ENCODE measurements at regions not wholly inside any gene's neighbourhood (a gene's known extent, or its start where the extent isn't known, plus 50 kb on each side); places are given as distances from the start of the nearest gene placed in this dataset.

- in situ Hi-C loops (cut with HindIII; ENCODE audit: low sequenced_read_pairs): no loop called here
These were observed 168.1 kb downstream of the ZBTB18 start for GRCh38 chr1:244219149-244219548.

DNA sequence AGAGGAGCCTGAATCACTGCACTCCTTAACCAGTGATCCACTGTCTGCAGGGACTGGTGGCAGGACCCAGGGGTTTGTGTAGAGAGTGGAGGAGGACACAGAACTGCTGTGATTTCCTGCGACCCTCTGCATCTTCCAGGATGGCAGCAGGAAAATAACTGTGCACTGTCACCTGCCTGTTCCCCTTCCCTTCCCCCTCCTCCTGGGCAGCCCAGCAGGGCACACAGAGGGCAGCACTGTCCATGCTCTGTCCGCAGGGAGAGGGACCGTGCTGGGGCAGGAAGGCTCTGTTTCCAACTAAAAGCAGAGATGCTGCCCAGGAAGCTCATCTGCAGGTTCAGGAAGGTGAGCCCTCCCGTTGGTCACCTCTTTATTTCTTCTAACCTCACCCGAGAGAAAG, 168.7 kb downstream of the ZBTB18 start:
- in situ Hi-C loops (cut with HindIII; ENCODE audit: low sequenced_read_pairs): no loop called here

- in situ Hi-C loops (cut with HindIII; ENCODE audit: low sequenced_read_pairs): no loop called here
These were observed 169.3 kb downstream of the ZBTB18 start for GRCh38 chr1:244220410-244220809.

DNA sequence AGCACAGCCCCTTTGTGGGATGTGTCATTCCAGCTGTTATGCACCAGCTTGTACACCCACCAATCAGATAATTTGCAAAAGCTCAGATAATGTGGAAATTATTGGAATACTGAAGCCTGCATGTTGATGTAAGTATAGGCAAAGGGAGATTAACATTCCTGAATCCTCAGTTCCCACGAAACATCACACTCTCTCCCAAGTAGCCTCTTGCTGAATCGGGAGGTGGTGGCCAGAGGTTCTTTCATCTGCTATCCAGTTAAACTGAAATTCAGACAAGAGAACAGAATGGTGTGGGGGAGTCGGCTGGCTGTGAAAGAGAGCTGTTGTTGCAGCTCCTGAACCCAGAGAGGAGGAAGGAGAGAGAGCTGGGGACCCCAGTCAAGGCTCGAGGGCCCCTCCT, 170.9 kb downstream of the ZBTB18 start:
- in situ Hi-C loops (cut with HindIII; ENCODE audit: low sequenced_read_pairs): no loop called here

DNA sequence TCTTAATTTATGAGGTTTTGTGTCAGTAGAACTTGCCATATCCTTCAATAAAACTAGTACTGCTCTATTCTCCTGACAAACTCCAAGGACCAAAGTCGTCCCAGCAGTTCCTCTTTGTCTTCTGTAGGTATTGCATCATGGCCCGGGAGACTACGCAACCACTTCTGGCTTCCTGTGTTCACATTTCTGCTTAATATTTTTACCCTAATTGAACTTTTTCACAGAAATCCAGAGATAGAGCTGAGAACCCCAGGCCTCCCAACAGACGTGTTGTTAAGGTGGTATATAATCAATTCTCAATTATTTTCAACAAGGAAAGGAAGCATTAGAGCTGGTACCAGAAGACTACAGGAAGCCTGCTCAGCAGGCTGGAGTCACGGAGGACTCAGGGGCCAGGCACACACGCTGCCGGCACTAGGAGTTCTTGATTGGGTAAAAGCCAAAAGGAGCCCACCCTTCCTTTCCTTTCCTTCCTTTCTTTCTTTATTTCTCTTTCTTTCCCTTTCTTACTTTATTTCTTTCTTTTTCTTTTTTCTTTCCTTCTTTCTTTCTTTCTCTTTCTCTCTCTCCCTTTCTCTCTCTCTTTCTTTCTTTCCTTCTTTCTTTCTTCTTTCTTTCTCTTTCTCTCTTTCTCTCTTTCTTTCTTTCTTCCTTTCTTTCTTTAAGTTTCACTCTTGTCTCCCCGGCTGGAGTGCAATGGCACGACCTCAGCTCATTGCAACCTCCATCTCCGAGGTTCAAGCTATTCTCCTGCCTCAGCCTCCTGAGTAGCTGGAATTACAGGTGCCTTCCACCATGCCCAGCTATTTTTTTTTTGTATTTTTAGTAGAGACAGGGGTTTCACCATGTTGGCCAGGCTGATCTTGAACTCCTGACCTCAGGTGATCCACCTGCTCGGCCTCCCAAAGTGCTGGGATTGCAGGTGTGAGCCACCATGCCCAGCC, 173.7 kb downstream of the ZBTB18 start:
- in situ Hi-C loops (cut with HindIII; ENCODE audit: low sequenced_read_pairs): no loop called here

DNA sequence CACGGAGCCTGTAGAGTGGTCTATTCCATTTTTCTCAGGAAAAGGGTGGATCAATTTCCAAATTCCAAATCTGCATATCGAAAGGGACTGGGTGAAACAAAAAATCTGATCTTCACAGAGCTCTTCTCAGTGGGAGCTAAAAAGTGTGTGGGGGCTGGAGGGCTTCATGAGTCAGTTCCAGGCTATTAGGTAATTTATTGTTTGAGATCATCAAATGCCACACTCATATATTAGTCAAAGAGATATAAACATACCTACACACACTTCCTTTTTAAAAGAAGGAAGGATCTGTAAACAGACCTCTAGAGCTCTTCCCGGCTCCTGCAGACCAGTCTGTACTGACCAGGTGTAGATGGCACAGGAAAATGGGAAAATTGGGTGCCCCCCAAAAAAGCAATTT, 175.4 kb downstream of the ZBTB18 start:
- in situ Hi-C loops (cut with HindIII; ENCODE audit: low sequenced_read_pairs): no loop called here

GRCh38 chr1:244230470-244230869, 179.4 kb downstream of the ZBTB18 start:
- in situ Hi-C loops (cut with HindIII; ENCODE audit: low sequenced_read_pairs): no loop called here

DNA sequence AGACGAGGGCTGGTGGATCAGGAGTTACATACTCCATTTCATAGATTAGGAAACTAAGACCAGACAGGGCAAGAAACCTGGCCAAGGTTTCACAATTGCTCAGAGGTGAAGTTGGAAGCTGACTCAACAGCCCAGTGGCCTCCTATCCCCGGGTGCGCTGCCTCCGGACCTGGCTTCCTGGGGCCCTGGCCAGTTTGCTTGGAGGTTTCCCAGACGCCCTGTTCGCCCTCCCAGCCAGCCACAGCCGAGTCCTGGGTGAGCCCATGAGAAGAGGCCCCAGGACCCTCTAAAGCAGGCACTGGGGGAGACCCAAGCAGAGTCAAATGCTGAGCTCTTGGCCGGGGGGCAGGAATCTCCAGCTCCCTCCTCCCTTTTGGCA, 180.1 kb downstream of the ZBTB18 start:
- in situ Hi-C loops (cut with HindIII; ENCODE audit: low sequenced_read_pairs): no loop called here

DNA sequence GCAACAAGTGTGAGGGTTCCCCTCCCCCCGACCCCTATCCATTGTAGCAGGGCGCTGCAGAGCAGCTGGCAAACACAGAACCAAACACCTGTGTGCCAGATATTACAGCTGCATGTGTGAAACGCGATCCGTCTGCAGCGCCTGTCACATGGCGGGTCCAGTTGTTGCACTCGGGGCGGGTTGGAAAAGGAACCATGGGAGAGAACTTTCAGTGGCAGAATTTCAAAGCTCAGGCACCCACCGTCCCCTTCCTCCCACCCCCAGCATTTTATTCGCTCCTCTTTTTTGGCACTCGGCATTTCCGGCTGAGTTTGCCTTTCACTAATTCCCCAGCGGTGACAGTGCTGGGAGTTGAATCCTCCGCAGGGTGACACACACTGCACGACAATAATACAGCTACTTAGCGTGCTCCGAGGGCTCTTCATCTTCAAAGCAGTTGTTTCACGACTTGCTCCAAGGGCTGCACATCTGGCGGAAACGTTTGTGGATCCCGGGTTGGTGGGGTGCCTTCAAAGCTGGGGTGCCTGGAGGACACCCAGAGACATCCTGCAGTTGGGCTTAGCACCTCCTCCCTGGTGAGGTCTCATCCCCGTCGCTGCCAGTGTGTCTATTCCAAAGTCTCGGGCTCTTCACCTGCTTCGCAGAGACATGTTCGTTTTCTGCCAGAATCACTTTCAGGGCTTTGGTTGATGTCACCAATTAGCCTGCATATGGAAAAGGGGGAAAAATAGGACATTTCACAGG, 180.7 kb downstream of the ZBTB18 start:
- in situ Hi-C loops (cut with HindIII; ENCODE audit: low sequenced_read_pairs): no loop called here

- in situ Hi-C loops (cut with HindIII; ENCODE audit: low sequenced_read_pairs): no loop called here
These were observed 183.0 kb downstream of the ZBTB18 start for GRCh38 chr1:244234009-244234643.

DNA sequence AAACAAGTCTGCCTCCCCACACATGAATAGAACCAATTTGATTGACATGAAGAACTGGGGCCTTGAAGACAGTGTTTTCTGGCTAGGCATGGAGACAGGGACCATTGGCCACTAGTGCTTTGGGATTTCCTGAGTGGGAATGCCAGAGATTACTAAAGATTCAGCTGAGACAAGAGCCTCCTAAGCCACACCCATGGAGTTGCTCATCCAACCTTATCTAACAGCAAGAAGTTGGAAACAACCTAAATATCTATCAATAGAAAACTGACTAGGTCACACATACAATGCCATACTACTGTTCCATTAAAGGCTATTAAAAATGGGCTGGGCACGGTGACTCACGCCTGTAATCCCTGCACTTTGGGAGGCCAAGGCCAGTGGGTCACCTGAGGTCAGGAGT, 184.1 kb downstream of the ZBTB18 start:
- in situ Hi-C loops (cut with HindIII; ENCODE audit: low sequenced_read_pairs): no loop called here

GRCh38 chr1:244236101-244236500, 185.0 kb downstream of the ZBTB18 start:
- in situ Hi-C loops (cut with HindIII; ENCODE audit: low sequenced_read_pairs): no loop called here

DNA sequence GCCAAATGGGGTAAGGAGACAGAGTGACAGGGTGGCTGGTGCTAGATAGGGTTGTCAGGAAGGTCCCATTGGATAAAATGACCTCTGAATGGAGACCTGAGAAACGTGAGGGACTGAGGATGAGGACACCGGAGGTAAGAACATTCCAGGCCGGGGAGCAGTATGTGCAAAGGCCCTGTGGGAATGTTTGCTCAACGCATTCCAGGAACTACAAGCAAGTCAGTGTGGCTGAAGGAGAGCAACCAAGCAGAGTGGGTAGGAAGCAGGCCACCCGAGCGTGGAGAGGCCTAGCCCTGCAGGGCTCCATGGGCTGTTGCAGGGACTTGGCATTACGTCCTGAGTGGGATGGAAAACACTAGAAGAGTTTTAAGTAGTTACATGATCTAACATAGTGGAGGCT, 185.6 kb downstream of the ZBTB18 start:
- in situ Hi-C loops (cut with HindIII; ENCODE audit: low sequenced_read_pairs): no loop called here

- in situ Hi-C loops (cut with HindIII; ENCODE audit: low sequenced_read_pairs): no loop called here
These were observed 186.4 kb downstream of the ZBTB18 start for GRCh38 chr1:244237445-244237844.

DNA sequence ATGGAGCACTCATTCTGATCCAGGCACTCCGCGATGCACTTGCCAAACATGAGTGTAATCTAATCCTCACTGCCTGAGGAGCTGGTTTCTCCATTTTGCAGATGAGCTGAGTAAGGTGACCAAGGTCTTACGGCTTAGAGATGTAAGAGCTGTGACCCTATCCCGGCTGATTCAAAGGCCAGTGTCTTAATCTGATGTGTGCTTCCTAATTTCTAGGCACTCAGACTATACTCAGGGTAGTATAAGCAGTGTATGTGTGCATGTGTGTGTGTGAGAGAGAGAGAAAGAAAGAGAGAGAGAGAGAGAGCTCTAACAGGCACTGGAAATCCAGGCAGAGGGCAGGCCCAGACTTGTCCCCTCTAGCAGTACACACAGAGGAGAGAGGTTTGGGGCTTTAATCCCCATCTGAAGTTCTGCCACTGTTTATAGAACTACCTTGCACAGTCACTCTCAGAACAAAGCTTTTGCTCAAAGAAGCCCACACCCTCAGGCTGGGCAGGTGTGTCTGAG, 188.2 kb downstream of the ZBTB18 start:
- in situ Hi-C loops (cut with HindIII; ENCODE audit: low sequenced_read_pairs): no loop called here

DNA sequence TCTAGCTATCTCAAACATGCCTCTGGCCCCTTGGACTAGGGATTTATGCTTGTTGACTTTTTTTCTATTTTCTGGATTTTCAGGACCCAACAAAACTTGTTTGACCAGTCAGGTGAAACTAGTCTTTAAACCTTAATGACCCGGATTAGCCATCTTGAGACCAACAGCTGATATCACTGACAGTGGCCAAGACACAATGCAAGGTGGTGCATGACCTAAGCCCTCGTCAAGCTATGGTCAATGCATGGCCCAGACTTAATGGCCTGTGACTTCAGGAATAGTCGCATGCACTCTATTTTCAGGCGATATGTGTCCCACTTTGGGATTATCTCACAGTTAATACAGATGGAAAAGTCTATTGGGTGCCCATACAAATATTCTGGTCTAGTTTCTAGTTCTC, 190.4 kb downstream of the ZBTB18 start:
- in situ Hi-C loops (cut with HindIII; ENCODE audit: low sequenced_read_pairs): loop anchor here (5.0 kb wide), 1 partner anchor 34 kb away; no protein-coding TSS in a partner anchor

- in situ Hi-C loops (cut with HindIII; ENCODE audit: low sequenced_read_pairs): loop anchor here (5.0 kb wide), 1 partner anchor 35 kb away; no protein-coding TSS in a partner anchor
These were observed 191.4 kb downstream of the ZBTB18 start for GRCh38 chr1:244242446-244242845.

GRCh38 chr1:244246334-244246733, 195.3 kb downstream of the ZBTB18 start:
- in situ Hi-C loops (cut with HindIII; ENCODE audit: low sequenced_read_pairs): no loop called here

- in situ Hi-C loops (cut with HindIII; ENCODE audit: low sequenced_read_pairs): no loop called here
These were observed 197.3 kb downstream of the ZBTB18 start for GRCh38 chr1:244248426-244248825.

GRCh38 chr1:244252211-244252610, 199.5 kb downstream of the ADSS2 start:
- in situ Hi-C loops (cut with HindIII; ENCODE audit: low sequenced_read_pairs): no loop called here

- in situ Hi-C loops (cut with HindIII; ENCODE audit: low sequenced_read_pairs): no loop called here
These were observed 197.2 kb downstream of the ADSS2 start for GRCh38 chr1:244254467-244254866.
